GM23338 (cell line): ENCODE measurements at regions not wholly inside any gene's neighbourhood (a gene's known extent, or its start where the extent isn't known, plus 50 kb on each side); places are given as distances from the start of the nearest gene placed in this dataset.

Source experiments
- ATAC-seq: fragments of 200-7000 bp; cut with Tn5 transposase; 3 replicates; pipeline ENCODE4 v1.9.1; 2020
- DNase-seq: peaks from one replicate; pipeline ENCODE4 v3.0.0-alpha.2; 2015; ENCODE audit warnings: low spot score
- H2AFZ ChIP-seq: fragments of 200-600 bp; sonication (generic); 2 replicates; pipeline ENCODE4 v1.8.0; 2016; ENCODE audit warnings: antibody characterized with exemption, mild to moderate bottlenecking, moderate library complexity
- H3F3A ChIP-seq: fragments of 200-600 bp; sonication (generic); replicated peaks from 2 replicates; pipeline ENCODE4 v1.8.0; 2017; ENCODE audit warnings: antibody characterized with exemption, mixed run types, low read depth
- H3K27ac ChIP-seq: fragments of 200-600 bp; sonication (generic); 2 replicates; pipeline ENCODE4 v1.6.1; 2016; ENCODE audit warnings: low read depth
- H3K27me3 ChIP-seq: fragments of 200-600 bp; sonication (generic); 2 replicates; pipeline ENCODE4 v1.8.0; 2016; ENCODE audit warnings: mild to moderate bottlenecking, mixed run types, moderate library complexity; ENCODE audit not compliant: insufficient read depth
- H3K36me3 ChIP-seq: fragments of 200-600 bp; sonication (generic); 2 replicates; pipeline ENCODE4 v1.8.0; 2016; ENCODE audit warnings: mild to moderate bottlenecking; ENCODE audit not compliant: insufficient read depth
- H3K4me1 ChIP-seq: fragments of 200-600 bp; sonication (generic); 2 replicates; pipeline ENCODE4 v1.8.0; 2016; ENCODE audit warnings: mild to moderate bottlenecking, moderate library complexity; ENCODE audit not compliant: insufficient read depth
- H3K4me2 ChIP-seq: fragments of 200-600 bp; sonication (generic); 2 replicates; pipeline ENCODE4 v1.7.1; 2017; ENCODE audit warnings: mixed run types
- H3K4me3 ChIP-seq: fragments of 200-600 bp; sonication (generic); 2 replicates; pipeline ENCODE4 v1.6.1; 2016; ENCODE audit warnings: mixed run types
- H3K79me2 ChIP-seq: fragments of 200-600 bp; sonication (generic); replicated peaks from 2 replicates; pipeline ENCODE4 v1.8.0; 2017; ENCODE audit warnings: mild to moderate bottlenecking; ENCODE audit not compliant: insufficient read depth
- H3K9me2 ChIP-seq: fragments of 200-600 bp; sonication (generic); 2 replicates; pipeline ENCODE4 v1.8.0; 2017; ENCODE audit not compliant: insufficient read depth
- H4K20me1 ChIP-seq: fragments of 200-600 bp; sonication (generic); replicated peaks from 2 replicates; pipeline ENCODE4 v1.8.0; 2017; ENCODE audit warnings: mild to moderate bottlenecking; ENCODE audit not compliant: insufficient read depth
- H3K27ac Mint-ChIP-seq: 2 replicates; pipeline ENCODE4 v1.8.0; 2020; ENCODE audit warnings: inconsistent platforms, mild to moderate bottlenecking, moderate library complexity, mixed read lengths
- H3K27me3 Mint-ChIP-seq: 3 replicates; pipeline ENCODE4 v1.8.0; 2022; ENCODE audit warnings: low read depth, mild to moderate bottlenecking, moderate library complexity, mixed read lengths, inconsistent platforms; ENCODE audit not compliant: insufficient read depth, poor library complexity
- H3K36me3 Mint-ChIP-seq: 3 replicates; pipeline ENCODE4 v1.8.0; 2021; ENCODE audit warnings: low read depth, mild to moderate bottlenecking, inconsistent platforms, moderate library complexity, mixed read lengths
- H3K4me1 Mint-ChIP-seq: 3 replicates; pipeline ENCODE4 v1.8.0; 2020; ENCODE audit warnings: mild to moderate bottlenecking, inconsistent platforms, mixed read lengths
- H3K4me3 Mint-ChIP-seq: 3 replicates; pipeline ENCODE4 v1.8.0; 2021; ENCODE audit warnings: moderate library complexity, mild to moderate bottlenecking, inconsistent platforms, mixed read lengths
- H3K9me3 Mint-ChIP-seq: 3 replicates; pipeline ENCODE4 v1.8.0; 2020; ENCODE audit warnings: moderate library complexity, mild to moderate bottlenecking, inconsistent platforms, mixed read lengths
- CREB1 ChIP-seq: fragments of 250-450 bp; sonication (Bioruptor Pico); IDR thresholded peaks from 2 replicates; pipeline ENCODE4 v1.5.0; 2020; ENCODE audit warnings: low read depth, mild to moderate bottlenecking, moderate library complexity
- CTCF ChIP-seq, 2 experiments: fragments of 200-600 bp in 1 of 2; sonication (generic) in 1 of 2; conservative IDR thresholded peaks; 2 replicates each; pipeline versions ENCODE4 v1.5.1 to v1.6.1; 2016 to 2017; ENCODE audit warnings: antibody characterized with exemption in 2 of 2, low read depth in 2 of 2, mild to moderate bottlenecking in 2 of 2, moderate library complexity in 1 of 2
- ETS1 ChIP-seq: IDR thresholded peaks from 2 replicates; pipeline ENCODE4 v1.6.1; 2016; ENCODE audit warnings: antibody characterized with exemption
- EZH2phosphoT487 ChIP-seq: fragments of 200-600 bp; sonication (generic); IDR thresholded peaks from one replicate; pipeline ENCODE4 v1.8.1; 2018; ENCODE audit warnings: antibody characterized with exemption; ENCODE audit not compliant: unreplicated experiment
- JUNB ChIP-seq: IDR thresholded peaks from one replicate; pipeline ENCODE4 v1.6.1; 2016; ENCODE audit warnings: antibody characterized with exemption; ENCODE audit not compliant: unreplicated experiment
- NANOG ChIP-seq: IDR thresholded peaks from 2 replicates; pipeline ENCODE4 v1.6.1; 2016; ENCODE audit warnings: antibody characterized with exemption, borderline replicate concordance
- POLR2AphosphoS5 ChIP-seq: IDR thresholded peaks from 2 replicates; pipeline ENCODE4 v1.6.1; 2016; ENCODE audit warnings: antibody characterized with exemption, low read depth
- REST ChIP-seq: IDR thresholded peaks from one replicate; pipeline ENCODE4 v1.6.1; 2018; ENCODE audit warnings: antibody characterized with exemption; ENCODE audit not compliant: unreplicated experiment
- STAT1 ChIP-seq: IDR thresholded peaks from one replicate; pipeline ENCODE4 v1.6.1; 2016; ENCODE audit warnings: antibody characterized with exemption; ENCODE audit not compliant: unreplicated experiment
- ZNF331 ChIP-seq: fragments of 250-450 bp; sonication (Bioruptor Pico); IDR thresholded peaks from 2 replicates; pipeline ENCODE4 v1.5.0; 2020; ENCODE audit warnings: low read depth, mild to moderate bottlenecking, moderate library complexity
- ZNF462 ChIP-seq: fragments of 250-450 bp; sonication (Bioruptor Pico); IDR thresholded peaks from 2 replicates; pipeline ENCODE4 v1.5.0; 2020; ENCODE audit warnings: mild to moderate bottlenecking, moderate library complexity

- TF ChIP-seq CTCF (conservative IDR thresholded peaks at IDR 0.05; ENCODE audit: low read depth in 2 of 2) = no peak
Observed at GRCh38 chr1:82317671-82318070, 516.9 kb downstream of the ADGRL2 start (continued).

GRCh38 chr1:82299656-82300055 is 498.9 kb downstream of the ADGRL2 start:
- Histone ChIP-seq H3K9me2 (no peaks in the 10 kb centered on the region), H3K79me2 (no peaks in the 10 kb centered on the region), H3K4me2 (no peak overlapping the region), H3K27ac (no peak overlapping the region), H3K36me3 (no peaks in the 10 kb centered on the region), H3K4me3 (no peak overlapping the region), H3F3A (no peaks in the 10 kb centered on the region), H4K20me1 (no peaks in the 10 kb centered on the region), H3K27me3 (no peaks in the 10 kb centered on the region), H3K4me1 (no peaks in the 10 kb centered on the region), H2AFZ (no peak overlapping the region)
- DNase-seq (no peak), ATAC-seq (no peak)
- Mint-ChIP-seq H3K36me3 (no peaks in the 10 kb centered on the region), H3K4me3 (no peak overlapping the region), H3K27ac (no peak overlapping the region), H3K9me3 (no peaks in the 10 kb centered on the region), H3K4me1 (no peaks in the 10 kb centered on the region), H3K27me3 (no peaks in the 10 kb centered on the region)
- TF ChIP-seq ZNF462 (CRISPR knock-in tag) = no peak
- TF ChIP-seq EZH2phosphoT487 = no peak
- TF ChIP-seq CREB1 (CRISPR knock-in tag) = no peak
- TF ChIP-seq ZNF331 (CRISPR knock-in tag) = no peak
- TF ChIP-seq ETS1 = no peak
- TF ChIP-seq NANOG = no peak
- no peak for TF ChIP-seq JUNB
- no peak for TF ChIP-seq CTCF (conservative IDR thresholded peaks at IDR 0.05; ENCODE audit: low read depth in 2 of 2)
- TF ChIP-seq STAT1 = no peak
- no peak for TF ChIP-seq REST
- no peak for TF ChIP-seq POLR2AphosphoS5
